ENCODE measurements at regions not wholly inside any gene's neighbourhood (a gene's known extent, or its start where the extent isn't known, plus 50 kb on each side); places are given as distances from the start of the nearest gene placed in this dataset.

- TF ChIP-seq, protein P1, sequence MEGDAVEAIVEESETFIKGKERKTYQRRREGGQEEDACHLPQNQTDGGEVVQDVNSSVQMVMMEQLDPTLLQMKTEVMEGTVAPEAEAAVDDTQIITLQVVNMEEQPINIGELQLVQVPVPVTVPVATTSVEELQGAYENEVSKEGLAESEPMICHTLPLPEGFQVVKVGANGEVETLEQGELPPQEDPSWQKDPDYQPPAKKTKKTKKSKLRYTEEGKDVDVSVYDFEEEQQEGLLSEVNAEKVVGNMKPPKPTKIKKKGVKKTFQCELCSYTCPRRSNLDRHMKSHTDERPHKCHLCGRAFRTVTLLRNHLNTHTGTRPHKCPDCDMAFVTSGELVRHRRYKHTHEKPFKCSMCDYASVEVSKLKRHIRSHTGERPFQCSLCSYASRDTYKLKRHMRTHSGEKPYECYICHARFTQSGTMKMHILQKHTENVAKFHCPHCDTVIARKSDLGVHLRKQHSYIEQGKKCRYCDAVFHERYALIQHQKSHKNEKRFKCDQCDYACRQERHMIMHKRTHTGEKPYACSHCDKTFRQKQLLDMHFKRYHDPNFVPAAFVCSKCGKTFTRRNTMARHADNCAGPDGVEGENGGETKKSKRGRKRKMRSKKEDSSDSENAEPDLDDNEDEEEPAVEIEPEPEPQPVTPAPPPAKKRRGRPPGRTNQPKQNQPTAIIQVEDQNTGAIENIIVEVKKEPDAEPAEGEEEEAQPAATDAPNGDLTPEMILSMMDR (conservative IDR thresholded peaks at IDR 0.05; ENCODE audit: low read length): no peak
- no peak for TF ChIP-seq EZH2phosphoT487 (IDR thresholded peaks at IDR 0.05; ENCODE audit: borderline replicate concordance, low read depth, low read length)
These were observed 128.0 kb upstream of the ADGRL2 start for GRCh38 chr1:81672766-81673165.
